ENCODE measurements at regions not wholly inside any gene's neighbourhood (a gene's known extent, or its start where the extent isn't known, plus 50 kb on each side); places are given as distances from the start of the nearest gene placed in this dataset.
A peak's percentile ranks its signal among the peaks of the same experiment; 100 is the strongest.

DNA sequence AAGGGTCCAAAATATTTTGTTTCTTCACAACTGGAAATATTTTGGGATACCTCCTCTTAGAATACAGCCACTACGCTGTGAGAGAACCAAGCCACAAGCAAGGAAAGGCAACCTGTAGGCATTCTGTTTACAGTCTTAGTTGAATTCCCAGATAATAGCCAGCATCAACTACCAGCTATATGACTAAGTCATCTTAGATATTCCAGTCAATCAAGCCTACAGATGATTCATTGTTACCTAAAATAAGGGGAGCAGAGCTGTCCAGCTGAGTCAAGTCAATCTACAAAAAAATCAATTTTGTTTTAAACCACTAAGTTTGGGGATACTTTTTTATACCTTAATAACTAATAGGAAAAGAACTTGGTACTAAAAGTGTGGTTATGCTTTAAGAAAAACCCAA lies 526.4 kb upstream of the DPPA4 start:
- DNase-seq (ENCODE audit: low spot score) (no peak), ATAC-seq (no peak)
- POLR2A ChIA-PET, result no interaction called here
- H3K27ac Mint-ChIP-seq, result peak overlapping the region; percentile 52
- H3K4me1 Mint-ChIP-seq, result peaks cover 18% of the 10 kb centered on the region
- peaks cover 12% of the 10 kb centered on the region for H3K9me3 Mint-ChIP-seq
- H3K27me3 Mint-ChIP-seq (ENCODE audit: low read depth), result no peaks in the 10 kb centered on the region
- CTCF ChIA-PET, result no interaction called here
- peaks cover 4% of the 10 kb centered on the region for H3K36me3 Mint-ChIP-seq
- no peak overlapping the region for H3K4me3 Mint-ChIP-seq
- TF ChIP-seq ZNF317 (CRISPR knock-in tag; IDR thresholded peaks at IDR 0.05; ENCODE audit: borderline replicate concordance, low read depth), result no peak
- TF ChIP-seq, protein P1, sequence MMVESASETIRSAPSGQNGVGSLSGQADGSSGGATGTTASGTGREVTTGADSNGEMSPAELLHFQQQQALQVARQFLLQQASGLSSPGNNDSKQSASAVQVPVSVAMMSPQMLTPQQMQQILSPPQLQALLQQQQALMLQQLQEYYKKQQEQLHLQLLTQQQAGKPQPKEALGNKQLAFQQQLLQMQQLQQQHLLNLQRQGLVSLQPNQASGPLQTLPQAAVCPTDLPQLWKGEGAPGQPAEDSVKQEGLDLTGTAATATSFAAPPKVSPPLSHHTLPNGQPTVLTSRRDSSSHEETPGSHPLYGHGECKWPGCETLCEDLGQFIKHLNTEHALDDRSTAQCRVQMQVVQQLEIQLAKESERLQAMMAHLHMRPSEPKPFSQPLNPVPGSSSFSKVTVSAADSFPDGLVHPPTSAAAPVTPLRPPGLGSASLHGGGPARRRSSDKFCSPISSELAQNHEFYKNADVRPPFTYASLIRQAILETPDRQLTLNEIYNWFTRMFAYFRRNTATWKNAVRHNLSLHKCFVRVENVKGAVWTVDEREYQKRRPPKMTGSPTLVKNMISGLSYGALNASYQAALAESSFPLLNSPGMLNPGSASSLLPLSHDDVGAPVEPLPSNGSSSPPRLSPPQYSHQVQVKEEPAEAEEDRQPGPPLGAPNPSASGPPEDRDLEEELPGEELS (CRISPR knock-in tag; IDR thresholded peaks at IDR 0.05), result no peak
- TF ChIP-seq, protein P2, sequence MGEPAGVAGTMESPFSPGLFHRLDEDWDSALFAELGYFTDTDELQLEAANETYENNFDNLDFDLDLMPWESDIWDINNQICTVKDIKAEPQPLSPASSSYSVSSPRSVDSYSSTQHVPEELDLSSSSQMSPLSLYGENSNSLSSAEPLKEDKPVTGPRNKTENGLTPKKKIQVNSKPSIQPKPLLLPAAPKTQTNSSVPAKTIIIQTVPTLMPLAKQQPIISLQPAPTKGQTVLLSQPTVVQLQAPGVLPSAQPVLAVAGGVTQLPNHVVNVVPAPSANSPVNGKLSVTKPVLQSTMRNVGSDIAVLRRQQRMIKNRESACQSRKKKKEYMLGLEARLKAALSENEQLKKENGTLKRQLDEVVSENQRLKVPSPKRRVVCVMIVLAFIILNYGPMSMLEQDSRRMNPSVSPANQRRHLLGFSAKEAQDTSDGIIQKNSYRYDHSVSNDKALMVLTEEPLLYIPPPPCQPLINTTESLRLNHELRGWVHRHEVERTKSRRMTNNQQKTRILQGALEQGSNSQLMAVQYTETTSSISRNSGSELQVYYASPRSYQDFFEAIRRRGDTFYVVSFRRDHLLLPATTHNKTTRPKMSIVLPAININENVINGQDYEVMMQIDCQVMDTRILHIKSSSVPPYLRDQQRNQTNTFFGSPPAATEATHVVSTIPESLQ (CRISPR knock-in tag; IDR thresholded peaks at IDR 0.05), result no peak
- TF ChIP-seq CREM (CRISPR knock-in tag; IDR thresholded peaks at IDR 0.05), result no peak

DNA sequence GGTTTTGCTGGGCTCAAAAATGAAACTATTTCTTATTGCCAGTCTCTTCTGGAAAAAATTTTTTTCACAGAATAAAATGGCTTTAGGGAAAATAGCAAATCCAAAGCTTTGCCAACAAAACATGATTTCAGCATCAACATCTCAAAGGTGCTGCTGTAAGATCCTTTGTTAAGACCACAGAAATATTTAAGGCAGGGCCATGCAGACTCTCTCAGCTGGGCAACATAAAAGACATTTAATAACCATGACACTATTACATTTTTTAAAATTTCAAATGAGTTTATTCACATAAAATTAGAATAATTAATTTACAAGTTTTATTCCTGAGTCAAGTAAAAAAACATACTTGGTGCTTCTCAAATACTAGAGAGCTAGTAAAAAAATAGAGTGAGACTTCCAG lies 527.1 kb upstream of the DPPA4 start:
- H3K36me3 Mint-ChIP-seq, result peaks cover 4% of the 10 kb centered on the region
- POLR2A ChIA-PET, result no interaction called here
- H3K27me3 Mint-ChIP-seq (ENCODE audit: low read depth), result no peaks in the 10 kb centered on the region
- H3K4me1 Mint-ChIP-seq, result peaks cover 17% of the 10 kb centered on the region
- no peak overlapping the region for H3K4me3 Mint-ChIP-seq
- ATAC-seq, result no peak
- TF ChIP-seq ZNF219 (CRISPR knock-in tag; IDR thresholded peaks at IDR 0.05; ENCODE audit: borderline replicate concordance) (no peak), FOXJ3 (CRISPR knock-in tag; IDR thresholded peaks at IDR 0.05; ENCODE audit: borderline replicate concordance) (no peak), TEAD1 (CRISPR knock-in tag; IDR thresholded peaks at IDR 0.05) (no peak), EMX1 (CRISPR knock-in tag; IDR thresholded peaks at IDR 0.05) (no peak), TP53 (CRISPR knock-in tag; IDR thresholded peaks at IDR 0.05) (no peak), NFYB (CRISPR knock-in tag; conservative IDR thresholded peaks at IDR 0.05; ENCODE audit: low read depth) (no peak), RELA (CRISPR knock-in tag; IDR thresholded peaks at IDR 0.05; ENCODE audit: borderline replicate concordance) (no peak), NR2C2 (CRISPR knock-in tag; IDR thresholded peaks at IDR 0.05) (no peak), ZNF121 (CRISPR knock-in tag; IDR thresholded peaks at IDR 0.05) (no peak), ESRRA (CRISPR knock-in tag; IDR thresholded peaks at IDR 0.05; ENCODE audit: borderline replicate concordance) (no peak), TCF7 (CRISPR knock-in tag; IDR thresholded peaks at IDR 0.05; ENCODE audit: low read depth) (no peak), ZNF416 (CRISPR knock-in tag; IDR thresholded peaks at IDR 0.05) (no peak)
- TF ChIP-seq, protein P3, sequence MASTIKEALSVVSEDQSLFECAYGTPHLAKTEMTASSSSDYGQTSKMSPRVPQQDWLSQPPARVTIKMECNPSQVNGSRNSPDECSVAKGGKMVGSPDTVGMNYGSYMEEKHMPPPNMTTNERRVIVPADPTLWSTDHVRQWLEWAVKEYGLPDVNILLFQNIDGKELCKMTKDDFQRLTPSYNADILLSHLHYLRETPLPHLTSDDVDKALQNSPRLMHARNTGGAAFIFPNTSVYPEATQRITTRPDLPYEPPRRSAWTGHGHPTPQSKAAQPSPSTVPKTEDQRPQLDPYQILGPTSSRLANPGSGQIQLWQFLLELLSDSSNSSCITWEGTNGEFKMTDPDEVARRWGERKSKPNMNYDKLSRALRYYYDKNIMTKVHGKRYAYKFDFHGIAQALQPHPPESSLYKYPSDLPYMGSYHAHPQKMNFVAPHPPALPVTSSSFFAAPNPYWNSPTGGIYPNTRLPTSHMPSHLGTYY (CRISPR knock-in tag; IDR thresholded peaks at IDR 0.05), result no peak
- TF ChIP-seq, protein P4, sequence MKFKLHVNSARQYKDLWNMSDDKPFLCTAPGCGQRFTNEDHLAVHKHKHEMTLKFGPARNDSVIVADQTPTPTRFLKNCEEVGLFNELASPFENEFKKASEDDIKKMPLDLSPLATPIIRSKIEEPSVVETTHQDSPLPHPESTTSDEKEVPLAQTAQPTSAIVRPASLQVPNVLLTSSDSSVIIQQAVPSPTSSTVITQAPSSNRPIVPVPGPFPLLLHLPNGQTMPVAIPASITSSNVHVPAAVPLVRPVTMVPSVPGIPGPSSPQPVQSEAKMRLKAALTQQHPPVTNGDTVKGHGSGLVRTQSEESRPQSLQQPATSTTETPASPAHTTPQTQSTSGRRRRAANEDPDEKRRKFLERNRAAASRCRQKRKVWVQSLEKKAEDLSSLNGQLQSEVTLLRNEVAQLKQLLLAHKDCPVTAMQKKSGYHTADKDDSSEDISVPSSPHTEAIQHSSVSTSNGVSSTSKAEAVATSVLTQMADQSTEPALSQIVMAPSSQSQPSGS (CRISPR knock-in tag; IDR thresholded peaks at IDR 0.05; ENCODE audit: borderline replicate concordance, low read depth), result no peak
- TF ChIP-seq, protein P1 (CRISPR knock-in tag; IDR thresholded peaks at IDR 0.05), result no peak
- TF ChIP-seq, protein P5, sequence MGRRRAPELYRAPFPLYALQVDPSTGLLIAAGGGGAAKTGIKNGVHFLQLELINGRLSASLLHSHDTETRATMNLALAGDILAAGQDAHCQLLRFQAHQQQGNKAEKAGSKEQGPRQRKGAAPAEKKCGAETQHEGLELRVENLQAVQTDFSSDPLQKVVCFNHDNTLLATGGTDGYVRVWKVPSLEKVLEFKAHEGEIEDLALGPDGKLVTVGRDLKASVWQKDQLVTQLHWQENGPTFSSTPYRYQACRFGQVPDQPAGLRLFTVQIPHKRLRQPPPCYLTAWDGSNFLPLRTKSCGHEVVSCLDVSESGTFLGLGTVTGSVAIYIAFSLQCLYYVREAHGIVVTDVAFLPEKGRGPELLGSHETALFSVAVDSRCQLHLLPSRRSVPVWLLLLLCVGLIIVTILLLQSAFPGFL (CRISPR knock-in tag; IDR thresholded peaks at IDR 0.05; ENCODE audit: borderline replicate concordance), result no peak
- TF ChIP-seq, protein P2 (CRISPR knock-in tag; IDR thresholded peaks at IDR 0.05), result no peak
- DNase-seq (ENCODE audit: low spot score), result no peak
- peak overlapping the region; percentile 64 for H3K27ac Mint-ChIP-seq
- peaks cover 12% of the 10 kb centered on the region for H3K9me3 Mint-ChIP-seq
- CTCF ChIA-PET, result no interaction called here

Data from WTC11 (cell line).